PC-9 (cell line): ENCODE measurements at regions not wholly inside any gene's neighbourhood (a gene's known extent, or its start where the extent isn't known, plus 50 kb on each side); places are given as distances from the start of the nearest gene placed in this dataset.
A peak's percentile ranks its signal among the peaks of the same experiment; 100 is the strongest.

Source experiments
- BruUV-seq: library from RNA; stranded (reverse); fragments of 400-500 nt; replicated peaks from 2 replicates; lab custom pipeline; 2021; lab: Mats Ljungman, UMichigan
- CTCF ChIA-PET: fragments of 300-600 bp; sonication (Branson Sonifier 250); formaldehyde crosslinking; loops from one replicate; lab custom pipeline; 2022; ENCODE audit warnings: antibody characterized with exemption; lab: Charles Lee
- POLR2A ChIA-PET: fragments of 300-600 bp; sonication (Branson Sonifier 250); formaldehyde crosslinking; loops from one replicate; lab custom pipeline; 2022; ENCODE audit warnings: antibody characterized with exemption; ENCODE audit not compliant: unreplicated experiment; lab: Charles Lee
- DNase-seq, 2 experiments: peaks; one replicate each; pipeline versions ENCODE4 v3.0.0 to v3.0.0-alpha.2; 2015 to 2022; ENCODE audit warnings: mixed read lengths in 1 of 2
- H2AFZ ChIP-seq: fragments of 200-600 bp; sonication (generic); 2 replicates; pipeline ENCODE4 v1.8.1; 2017; ENCODE audit warnings: antibody characterized with exemption
- H3F3A ChIP-seq: fragments of 200-600 bp; sonication (generic); 2 replicates; pipeline ENCODE4 v1.8.1; 2017; ENCODE audit warnings: antibody characterized with exemption, mild to moderate bottlenecking, low read depth; ENCODE audit not compliant: insufficient read depth
- H3K27ac ChIP-seq: fragments of 200-600 bp; sonication (generic); 2 replicates; pipeline ENCODE4 v1.6.1; 2016; ENCODE audit warnings: mixed run types
- H3K27me3 ChIP-seq: fragments of 200-600 bp; sonication (generic); 2 replicates; pipeline ENCODE4 v1.6.1; 2016; ENCODE audit warnings: low read depth, mixed run types; ENCODE audit not compliant: insufficient read depth
- H3K36me3 ChIP-seq: fragments of 200-600 bp; sonication (generic); 2 replicates; pipeline ENCODE4 v1.6.1; 2016; ENCODE audit warnings: low read depth, mixed run types
- H3K4me1 ChIP-seq: fragments of 200-600 bp; sonication (generic); replicated peaks from 2 replicates; pipeline ENCODE4 v1.6.1; 2016; ENCODE audit warnings: mixed run types; ENCODE audit not compliant: insufficient read depth
- H3K4me2 ChIP-seq: fragments of 200-600 bp; sonication (generic); 2 replicates; pipeline ENCODE4 v1.6.1; 2017; ENCODE audit warnings: mixed run types
- H3K4me3 ChIP-seq: fragments of 200-600 bp; sonication (generic); 2 replicates; pipeline ENCODE4 v1.6.1; 2016; ENCODE audit warnings: mixed run types
- H3K79me2 ChIP-seq: fragments of 200-600 bp; sonication (generic); 2 replicates; pipeline ENCODE4 v1.6.1; 2017; ENCODE audit warnings: low read depth, mixed run types
- H3K9me2 ChIP-seq: fragments of 200-600 bp; sonication (generic); 2 replicates; pipeline ENCODE4 v1.8.1; 2017; ENCODE audit warnings: mild to moderate bottlenecking; ENCODE audit not compliant: insufficient read depth
- H3K9me3 ChIP-seq: fragments of 200-600 bp; sonication (generic); 2 replicates; pipeline ENCODE4 v1.8.1; 2016; ENCODE audit warnings: low read depth; ENCODE audit not compliant: insufficient read depth
- H4K20me1 ChIP-seq: fragments of 200-600 bp; sonication (generic); 2 replicates; pipeline ENCODE4 v1.8.1; 2017; ENCODE audit not compliant: insufficient read depth
- EZH2 ChIP-seq: fragments of 200-600 bp; sonication (generic); IDR thresholded peaks from 2 replicates; pipeline ENCODE4 v1.8.0; 2017; ENCODE audit warnings: antibody characterized with exemption, low read depth
- intact Hi-C: fragments of 100-400 bp; cut with micrococcal nuclease; formaldehyde crosslinking; loops from one replicate; pipeline ENCODE4 v1.10.0; 2022; ENCODE audit not compliant: unreplicated experiment
- TF ChIP-seq, protein P1 (sequence below): fragments of 200-600 bp; sonication (generic); conservative IDR thresholded peaks from 2 replicates; pipeline ENCODE4 v1.6.1; 2017; ENCODE audit warnings: mixed run types, antibody characterized with exemption, mild to moderate bottlenecking, moderate library complexity

DNA sequence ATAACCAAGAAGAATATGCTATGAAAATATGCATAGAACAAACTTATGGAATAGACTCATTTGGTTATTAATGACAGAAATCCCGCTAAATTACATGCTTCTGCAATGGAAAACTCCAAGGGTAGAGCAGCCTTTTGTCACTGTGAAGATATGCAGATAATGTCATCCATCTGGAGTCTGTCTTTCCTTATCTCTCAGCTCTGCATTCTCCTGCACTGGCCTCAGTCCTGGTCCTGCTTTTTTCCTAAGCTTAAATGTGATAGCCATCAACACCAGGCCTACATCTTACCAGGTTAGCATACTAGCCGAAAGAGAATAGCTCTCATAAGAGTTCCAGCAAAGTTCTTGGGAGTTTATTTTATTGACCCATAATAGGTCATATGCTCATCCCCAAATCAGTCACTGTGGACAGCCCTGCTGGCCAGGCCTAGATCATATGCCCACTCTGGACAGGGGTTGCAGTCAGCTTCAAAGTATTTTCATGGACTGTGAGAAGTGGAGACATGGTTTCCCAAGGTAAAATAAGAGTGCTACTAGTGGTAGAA is 86.5 kb upstream of the LEF1 start:
- Histone ChIP-seq H3F3A (no peaks in the 10 kb centered on the region), H3K4me2 (no peak overlapping the region), H2AFZ (no peak overlapping the region), H3K9me2 (no peaks in the 10 kb centered on the region), H3K4me3 (no peak overlapping the region), H3K9me3 (no peaks in the 10 kb centered on the region), H3K4me1 (no peaks in the 10 kb centered on the region), H3K27ac (no peak overlapping the region), H3K27me3 (no peaks in the 10 kb centered on the region), H3K79me2 (no peaks in the 10 kb centered on the region), H4K20me1 (no peaks in the 10 kb centered on the region), H3K36me3 (no peaks in the 10 kb centered on the region)
- CTCF ChIA-PET: no interaction called here
- POLR2A ChIA-PET: no interaction called here
- TF ChIP-seq EZH2: no peak
- TF ChIP-seq, protein P1, sequence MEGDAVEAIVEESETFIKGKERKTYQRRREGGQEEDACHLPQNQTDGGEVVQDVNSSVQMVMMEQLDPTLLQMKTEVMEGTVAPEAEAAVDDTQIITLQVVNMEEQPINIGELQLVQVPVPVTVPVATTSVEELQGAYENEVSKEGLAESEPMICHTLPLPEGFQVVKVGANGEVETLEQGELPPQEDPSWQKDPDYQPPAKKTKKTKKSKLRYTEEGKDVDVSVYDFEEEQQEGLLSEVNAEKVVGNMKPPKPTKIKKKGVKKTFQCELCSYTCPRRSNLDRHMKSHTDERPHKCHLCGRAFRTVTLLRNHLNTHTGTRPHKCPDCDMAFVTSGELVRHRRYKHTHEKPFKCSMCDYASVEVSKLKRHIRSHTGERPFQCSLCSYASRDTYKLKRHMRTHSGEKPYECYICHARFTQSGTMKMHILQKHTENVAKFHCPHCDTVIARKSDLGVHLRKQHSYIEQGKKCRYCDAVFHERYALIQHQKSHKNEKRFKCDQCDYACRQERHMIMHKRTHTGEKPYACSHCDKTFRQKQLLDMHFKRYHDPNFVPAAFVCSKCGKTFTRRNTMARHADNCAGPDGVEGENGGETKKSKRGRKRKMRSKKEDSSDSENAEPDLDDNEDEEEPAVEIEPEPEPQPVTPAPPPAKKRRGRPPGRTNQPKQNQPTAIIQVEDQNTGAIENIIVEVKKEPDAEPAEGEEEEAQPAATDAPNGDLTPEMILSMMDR: no peak
- intact Hi-C loops: no loop called here
- no TSS peak for BruUV-seq
- DNase-seq: no peak

GRCh38 chr4:108249397-108249796 is 80.7 kb upstream of the LEF1 start:
- DNase-seq: no peak
- H3K36me3 ChIP-seq: no peaks in the 10 kb centered on the region
- H3K4me1 ChIP-seq: no peaks in the 10 kb centered on the region
- H4K20me1 ChIP-seq: no peaks in the 10 kb centered on the region
- H2AFZ ChIP-seq: no peak overlapping the region
- no peaks in the 10 kb centered on the region for H3K9me3 ChIP-seq
- no peaks in the 10 kb centered on the region for H3K9me2 ChIP-seq
- no peak overlapping the region for H3K27ac ChIP-seq
- ChIA-PET POLR2A (no interaction called here), CTCF (no interaction called here)
- H3K4me3 ChIP-seq: no peak overlapping the region
- no peaks in the 10 kb centered on the region for H3K27me3 ChIP-seq
- intact Hi-C loops: no loop called here
- no peak overlapping the region for H3K4me2 ChIP-seq
- no peak for TF ChIP-seq EZH2
- TF ChIP-seq, protein P1: no peak
- no peaks in the 10 kb centered on the region for H3K79me2 ChIP-seq
- no peaks in the 10 kb centered on the region for H3F3A ChIP-seq
- no TSS peak for BruUV-seq

GRCh38 chr4:108247387-108248049 is 78.8 kb upstream of the LEF1 start:
- Histone ChIP-seq H3K36me3 (no peaks in the 10 kb centered on the region), H4K20me1 (no peaks in the 10 kb centered on the region), H3K4me2 (no peak overlapping the region), H3K79me2 (no peaks in the 10 kb centered on the region), H3K9me3 (no peaks in the 10 kb centered on the region), H3K27me3 (no peaks in the 10 kb centered on the region), H2AFZ (no peak overlapping the region), H3K27ac (no peak overlapping the region), H3K4me3 (no peak overlapping the region), H3F3A (no peaks in the 10 kb centered on the region), H3K9me2 (no peaks in the 10 kb centered on the region), H3K4me1 (no peaks in the 10 kb centered on the region)
- peak; percentile 45 to 61 for DNase-seq
- POLR2A ChIA-PET: no interaction called here
- CTCF ChIA-PET: no interaction called here
- no peak for TF ChIP-seq EZH2
- no TSS peak for BruUV-seq
- intact Hi-C loops: no loop called here
